ENCODE measurements at regions not wholly inside any gene's neighbourhood (a gene's known extent, or its start where the extent isn't known, plus 50 kb on each side); places are given as distances from the start of the nearest gene placed in this dataset.

DNA sequence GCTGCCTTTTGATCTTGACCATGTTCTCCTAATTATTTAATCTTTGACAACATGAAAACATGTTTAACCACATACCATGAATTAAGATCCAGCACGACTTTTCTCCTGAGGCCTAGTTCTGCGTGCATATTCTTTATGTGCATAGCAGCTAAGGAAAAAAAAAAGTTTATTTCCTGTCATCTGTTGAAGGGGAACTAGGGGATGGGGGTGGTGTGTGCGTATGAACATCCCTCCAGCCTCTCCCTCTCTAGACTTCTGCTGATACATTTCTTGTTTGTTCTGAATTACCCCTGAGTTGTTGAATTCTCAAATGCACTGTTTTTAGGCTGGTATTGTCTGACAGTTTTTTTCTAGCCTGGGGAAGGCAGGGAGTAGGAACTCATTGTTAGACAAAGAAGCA, 543.3 kb downstream of the FGF9 start:
- Histone ChIP-seq H3K27ac (no peak overlapping the region), H3K36me3 (no peaks in the 10 kb centered on the region), H3K27me3 (peaks cover 0 to 3% (median 0%) of the 10 kb centered on the region in 7 donors), H3K4me1 (peaks cover 0 to 10% (median 3%) of the 10 kb centered on the region in 9 donors), H3K4me3 (no peak overlapping the region), H3K9me3 (no peaks in the 10 kb centered on the region)
- ATAC-seq = no peak
- 57% methylated on average over 3 of the region's 3 CpGs for WGBS, 2 donors
- no peak for DNase-seq
- TF ChIP-seq CTCF (IDR thresholded peaks at IDR 0.05) = no peak
- intact Hi-C loops (cut with DNase I) = no loop called here

GRCh38 chr13:22218797-22219196, 547.9 kb downstream of the FGF9 start:
- DNase-seq = no peak
- Histone ChIP-seq H3K27ac (no peak overlapping the region), H3K4me1 (peaks cover 0 to 11% (median 3%) of the 10 kb centered on the region in 9 donors), H3K9me3 (no peaks in the 10 kb centered on the region), H3K36me3 (no peaks in the 10 kb centered on the region), H3K27me3 (no peaks in the 10 kb centered on the region), H3K4me3 (no peak overlapping the region)
- intact Hi-C loops (cut with DNase I) = no loop called here
- ATAC-seq = peak in 5 of 8 donors; percentile 29 to 80 (median 44)
- TF ChIP-seq CTCF (IDR thresholded peaks at IDR 0.05) = no peak
- WGBS, 2 donors = 22% methylated on average over 4 of the region's 4 CpGs

DNA sequence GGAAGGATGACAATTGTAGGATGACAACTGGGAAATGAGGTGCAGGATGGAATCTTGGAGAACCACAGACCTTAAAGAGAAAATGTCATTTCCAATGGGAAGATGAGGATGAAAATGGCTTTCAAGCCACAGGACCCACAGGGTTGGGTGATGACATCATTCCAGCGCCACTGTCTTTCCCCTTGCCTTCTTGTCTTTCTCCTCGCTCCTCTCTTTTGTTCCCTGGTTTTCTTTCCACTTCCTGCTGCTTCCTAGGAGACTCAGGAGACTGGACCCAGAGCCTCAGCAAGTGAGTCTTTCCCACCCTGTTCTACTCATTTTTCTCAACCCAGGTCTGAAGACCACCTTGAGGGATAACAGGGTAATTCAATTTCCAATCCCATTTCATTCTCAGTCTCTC, 548.8 kb downstream of the FGF9 start:
- H3K36me3 ChIP-seq = no peaks in the 10 kb centered on the region
- intact Hi-C loops (cut with DNase I) = no loop called here
- ATAC-seq (no peak), DNase-seq (no peak)
- no peak for TF ChIP-seq CTCF (IDR thresholded peaks at IDR 0.05)
- no peaks in the 10 kb centered on the region for H3K9me3 ChIP-seq
- H3K4me1 ChIP-seq = peaks cover 0 to 11% (median 3%) of the 10 kb centered on the region in 9 donors
- no peak overlapping the region for H3K4me3 ChIP-seq
- H3K27ac ChIP-seq = peak overlapping the region in 2 of 10 donors; percentile 6 to 15
- 79 to 94% methylated on average over 2 of the region's 2 CpGs for WGBS, 2 donors
- no peaks in the 10 kb centered on the region for H3K27me3 ChIP-seq

DNA sequence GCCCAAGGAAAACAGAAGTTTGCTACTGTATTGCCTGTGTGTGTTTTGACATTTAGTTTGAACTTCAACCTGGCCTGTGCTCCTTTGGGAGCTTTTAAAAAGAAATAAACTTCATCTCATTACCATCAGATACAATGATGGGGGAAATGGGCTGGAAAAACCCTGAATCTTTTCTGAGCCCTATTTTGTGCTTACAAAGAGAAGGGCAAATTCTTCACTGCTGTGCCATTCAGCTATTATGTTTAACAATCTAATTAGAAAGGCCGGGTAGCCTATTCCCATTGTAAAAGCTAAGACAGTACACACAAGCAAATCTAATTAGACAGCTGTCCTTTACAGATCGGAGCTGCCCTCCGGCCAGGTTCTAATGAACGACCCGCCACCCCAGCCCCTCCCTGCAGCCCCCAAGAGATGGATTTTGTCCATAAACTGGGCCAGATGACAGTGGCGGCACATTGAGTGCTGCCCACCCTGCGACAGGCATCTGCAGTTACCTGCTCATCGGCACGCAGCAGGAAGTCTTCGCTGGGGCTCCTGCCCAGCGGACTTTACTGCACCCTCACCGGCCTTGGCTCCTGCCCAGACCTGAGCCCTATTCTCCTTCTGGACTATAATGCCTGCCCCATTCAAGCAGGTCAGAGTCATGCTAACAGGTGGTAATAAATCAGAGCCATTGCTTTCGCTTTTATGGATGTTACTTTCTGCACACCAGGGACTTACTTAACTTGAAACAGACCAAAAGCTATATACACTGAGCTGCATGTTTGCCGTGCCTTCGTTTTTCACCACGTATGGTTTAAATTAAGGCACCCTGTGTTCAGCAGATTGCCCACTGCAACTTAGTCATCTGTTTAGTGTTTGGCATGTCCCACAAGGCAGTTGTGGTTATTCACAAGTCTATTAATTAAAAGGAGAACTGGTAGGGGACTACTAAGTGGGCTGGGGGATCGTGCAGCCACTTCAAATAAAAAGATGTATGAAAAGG, 549.6 kb downstream of the FGF9 start:
- 82 to 89% methylated on average over 17 of the region's 17 CpGs for WGBS, 2 donors
- H3K27ac ChIP-seq = peak overlapping the region in 1 of 10 donors; percentile 15
- no peaks in the 10 kb centered on the region for H3K27me3 ChIP-seq
- no peak for DNase-seq
- peaks cover 0 to 11% (median 3%) of the 10 kb centered on the region in 9 donors for H3K4me1 ChIP-seq
- ATAC-seq = no peak
- H3K4me3 ChIP-seq = no peak overlapping the region
- intact Hi-C loops (cut with DNase I) = no loop called here
- H3K9me3 ChIP-seq = no peaks in the 10 kb centered on the region
- no peaks in the 10 kb centered on the region for H3K36me3 ChIP-seq
- TF ChIP-seq CTCF (IDR thresholded peaks at IDR 0.05) = no peak
